Activated effector memory CD4-positive, alpha-beta T cell treated with Interleukin-2 at 50 U/mL for 16 hours (primary cell): ENCODE measurements at regions not wholly inside any gene's neighbourhood (a gene's known extent, or its start where the extent isn't known, plus 50 kb on each side); places are given as distances from the start of the nearest gene placed in this dataset.
A peak's percentile ranks its signal among the peaks of the same experiment; 100 is the strongest.
"Not testable (repeated sequence)": the region's sequence is repeated elsewhere in the genome, so short reads cannot be mapped to it uniquely, and the experiment has no call there.

Source experiments
- DNase-seq: peaks from one replicate; pipeline ENCODE4 v3.0.0-alpha.2; 2020

GRCh38 chr13:73657821-73658540, 476.2 kb downstream of the KLF12 start:
- no peak for DNase-seq

GRCh38 chr13:73656863-73657262, 477.3 kb downstream of the KLF12 start:
- no peak for DNase-seq

- no peak for DNase-seq
Measured at GRCh38 chr13:73653688-73654087, 480.5 kb downstream of the KLF12 start.

GRCh38 chr13:73647417-73647816, 486.8 kb downstream of the KLF12 start:
- DNase-seq, result no peak

DNA sequence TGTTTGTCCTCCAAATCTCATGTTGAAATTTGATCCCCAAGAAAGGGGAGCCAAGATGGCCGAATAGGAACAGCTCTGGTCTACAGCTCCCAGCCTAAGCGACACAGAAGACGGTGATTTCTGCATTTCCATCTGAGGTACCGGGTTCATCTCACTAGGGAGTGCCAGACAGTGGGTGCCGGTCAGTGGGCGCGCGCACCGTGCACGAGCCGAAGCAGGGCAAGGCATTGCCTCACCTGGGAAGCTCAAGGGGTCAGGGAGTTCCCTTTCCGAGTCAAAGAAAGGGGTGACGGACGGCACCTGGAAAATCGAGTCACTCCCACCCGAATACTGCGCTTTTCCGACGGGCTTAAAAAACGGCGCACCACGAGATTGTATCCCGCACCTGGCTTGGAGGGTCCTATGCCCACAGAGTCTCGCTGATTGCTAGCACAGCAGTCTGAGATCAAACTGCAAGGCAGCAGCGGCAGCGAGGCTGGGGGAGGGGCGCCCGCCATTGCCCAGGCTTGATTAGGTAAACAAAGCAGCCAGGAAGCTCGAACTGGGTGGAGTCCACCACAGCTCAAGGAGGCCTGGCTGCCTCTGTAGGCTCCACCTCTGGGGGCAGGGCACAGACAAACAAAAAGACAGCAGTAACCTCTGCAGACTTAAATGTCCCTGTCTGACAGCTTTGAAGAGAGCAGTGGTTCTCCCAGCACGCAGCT, 493.6 kb downstream of the KLF12 start:
- not testable (repeated sequence) for DNase-seq

DNA sequence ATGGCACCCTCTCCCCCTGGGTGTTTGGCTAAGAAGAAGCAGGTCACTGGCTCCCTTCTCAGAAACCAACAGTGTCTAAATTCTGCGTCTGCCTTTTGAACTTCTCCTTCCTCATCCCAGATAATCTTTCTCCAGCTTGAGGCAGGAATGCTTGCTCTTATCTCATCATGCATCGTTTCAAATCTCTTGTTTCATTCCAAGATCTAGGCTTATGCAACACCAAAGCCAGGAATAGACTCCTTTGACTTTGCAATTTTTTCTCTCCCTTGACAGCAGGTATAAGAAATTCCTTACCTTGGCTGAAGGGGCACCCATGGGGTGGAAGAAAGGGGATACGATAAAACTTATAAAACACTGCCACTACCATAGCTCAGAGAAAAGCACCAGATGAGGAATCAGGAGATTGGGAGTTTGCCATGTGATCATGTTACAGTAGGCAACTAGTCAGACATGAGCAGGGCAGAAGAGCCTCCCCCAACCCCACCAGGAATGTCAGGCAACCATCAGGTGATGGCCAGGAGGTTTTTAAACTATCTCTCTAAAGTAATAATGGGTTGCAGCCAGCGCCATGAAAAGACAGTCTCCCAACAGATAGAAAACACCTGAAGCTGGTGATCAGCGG, 498.9 kb downstream of the KLF12 start:
- no peak for DNase-seq

DNA sequence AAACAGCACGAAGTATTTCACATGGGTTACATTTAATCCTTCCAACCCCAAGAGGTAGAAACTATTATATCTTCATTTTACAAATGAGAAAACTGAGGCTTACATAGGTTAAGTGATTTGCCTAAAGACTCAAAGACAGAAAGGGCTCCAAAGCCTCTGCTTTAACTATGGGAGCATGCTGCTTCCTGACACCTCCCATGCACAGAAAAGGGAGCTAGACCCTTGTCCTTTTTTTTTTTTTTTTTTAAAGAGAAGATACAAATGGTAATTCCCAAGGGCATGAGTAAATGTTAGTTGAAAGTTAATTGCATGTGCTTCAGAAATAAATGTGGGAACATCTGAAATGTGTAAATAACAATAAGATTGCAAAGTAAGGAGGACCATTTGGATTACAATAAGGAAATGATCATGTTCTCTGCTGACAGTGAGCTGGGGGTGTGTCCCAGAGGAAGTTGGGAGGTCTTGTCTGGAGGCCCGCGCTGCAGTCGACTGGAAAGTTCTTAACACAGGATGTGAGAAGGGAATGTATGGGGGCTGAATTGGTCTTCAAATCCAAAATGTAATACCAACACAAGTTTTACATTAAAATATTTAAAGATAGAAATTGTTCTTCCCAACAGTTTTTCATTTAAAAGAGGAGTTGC, 500.3 kb downstream of the KLF12 start:
- DNase-seq, result no peak

DNA sequence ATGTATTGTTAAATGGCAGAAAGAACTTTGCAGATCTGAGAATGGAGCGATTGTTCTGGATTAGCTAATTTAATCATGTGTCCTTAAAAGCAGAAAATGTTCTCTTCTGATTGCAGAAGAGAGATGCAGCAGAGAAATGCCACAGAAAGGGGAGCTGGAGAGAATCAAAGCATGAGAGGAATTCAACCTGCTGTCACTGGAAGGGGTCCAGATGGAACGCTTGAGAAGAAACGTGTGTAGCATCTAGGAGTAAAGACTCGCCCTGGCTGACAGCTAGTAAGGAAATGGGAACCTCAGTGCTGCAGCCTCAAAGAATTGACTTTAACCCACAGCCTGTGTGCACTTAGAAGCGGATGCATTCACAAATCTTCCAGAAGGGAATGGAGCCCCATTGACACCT, 502.8 kb downstream of the KLF12 start:
- no peak for DNase-seq

DNA sequence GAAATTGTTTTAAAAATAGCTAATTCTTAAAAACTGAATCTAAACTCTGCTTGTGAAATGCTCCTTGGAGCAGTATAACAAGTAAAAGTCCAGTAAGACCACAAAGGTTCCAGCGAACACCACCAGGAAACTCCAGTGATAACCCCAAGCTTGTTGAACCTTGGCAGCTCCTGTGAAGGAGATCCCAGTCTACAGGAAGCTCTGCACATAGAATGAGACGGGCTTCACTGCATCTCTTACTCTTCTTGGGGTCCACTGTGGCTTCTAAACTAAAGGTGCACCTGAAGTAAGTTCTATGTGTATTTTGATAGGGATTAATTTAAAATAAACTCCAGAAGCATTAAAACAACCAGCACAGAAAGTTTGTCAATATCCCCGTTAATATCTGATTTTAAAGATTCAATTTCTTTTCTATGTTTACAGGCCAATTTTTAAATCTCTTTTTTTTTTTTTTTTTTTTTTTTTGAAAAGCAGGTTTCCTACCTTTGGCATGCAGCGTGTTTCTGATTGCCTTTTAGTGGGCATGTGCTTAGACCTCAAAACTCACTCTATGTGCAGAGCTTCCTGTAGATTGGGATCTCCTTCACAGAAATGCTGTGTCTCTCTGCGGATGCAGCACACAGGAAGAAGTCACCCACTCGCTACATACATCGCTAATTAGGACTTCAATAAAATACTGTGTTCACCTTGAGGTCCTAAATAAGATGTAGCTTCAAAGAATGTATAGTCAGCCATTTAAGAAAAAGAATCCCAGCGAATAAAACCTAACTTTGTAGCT, 508.5 kb downstream of the KLF12 start:
- DNase-seq, result peak; percentile 19

DNA sequence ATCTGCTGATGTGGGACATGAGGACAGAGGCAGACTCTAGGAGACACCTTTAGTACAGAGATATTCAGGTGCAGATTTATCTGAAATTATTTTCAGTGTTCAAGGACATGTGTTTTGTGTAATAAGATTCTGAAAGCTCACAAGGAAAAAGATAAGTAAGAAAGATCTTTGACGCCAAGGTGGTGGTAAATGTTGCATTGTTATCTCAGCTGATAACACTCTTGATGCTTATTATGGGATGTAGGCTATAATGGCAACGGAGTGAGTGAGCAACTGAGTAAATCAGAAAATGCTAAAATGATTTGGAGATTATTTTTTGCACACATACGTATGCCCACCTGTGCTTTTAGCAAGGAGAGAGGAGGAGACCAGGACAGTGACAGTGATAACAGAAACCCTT, 510.9 kb downstream of the KLF12 start:
- DNase-seq, result no peak

GRCh38 chr13:73622381-73622780, 511.8 kb downstream of the KLF12 start:
- DNase-seq, result no peak

GRCh38 chr13:73618275-73618865, 515.8 kb downstream of the KLF12 start:
- no peak for DNase-seq

DNA sequence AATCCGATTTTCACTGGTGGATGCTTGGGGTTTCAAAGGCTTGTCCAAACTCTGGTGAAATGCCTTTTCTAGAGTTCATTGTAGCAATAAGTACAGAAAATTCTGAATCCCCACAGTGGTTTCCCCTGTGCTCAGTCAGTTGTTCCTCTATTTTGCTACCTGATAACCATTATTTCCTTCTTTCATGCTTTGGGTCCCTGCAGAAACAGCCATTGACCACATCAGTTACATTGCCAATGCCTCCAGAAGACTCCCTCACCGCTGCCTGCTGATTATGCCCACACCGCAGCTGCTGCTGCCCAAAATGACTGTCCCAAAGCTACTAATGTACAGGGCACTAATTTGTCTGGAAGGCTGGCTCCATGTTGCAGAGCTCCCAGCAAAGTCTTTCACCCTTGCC, 517.3 kb downstream of the KLF12 start:
- no peak for DNase-seq

- DNase-seq, result no peak
Measured at GRCh38 chr13:73610799-73611592, 523.2 kb downstream of the KLF12 start.

GRCh38 chr13:73608711-73609485, 525.3 kb downstream of the KLF12 start:
- no peak for DNase-seq

GRCh38 chr13:73608157-73608516, 526.1 kb downstream of the KLF12 start:
- DNase-seq, result no peak

DNA sequence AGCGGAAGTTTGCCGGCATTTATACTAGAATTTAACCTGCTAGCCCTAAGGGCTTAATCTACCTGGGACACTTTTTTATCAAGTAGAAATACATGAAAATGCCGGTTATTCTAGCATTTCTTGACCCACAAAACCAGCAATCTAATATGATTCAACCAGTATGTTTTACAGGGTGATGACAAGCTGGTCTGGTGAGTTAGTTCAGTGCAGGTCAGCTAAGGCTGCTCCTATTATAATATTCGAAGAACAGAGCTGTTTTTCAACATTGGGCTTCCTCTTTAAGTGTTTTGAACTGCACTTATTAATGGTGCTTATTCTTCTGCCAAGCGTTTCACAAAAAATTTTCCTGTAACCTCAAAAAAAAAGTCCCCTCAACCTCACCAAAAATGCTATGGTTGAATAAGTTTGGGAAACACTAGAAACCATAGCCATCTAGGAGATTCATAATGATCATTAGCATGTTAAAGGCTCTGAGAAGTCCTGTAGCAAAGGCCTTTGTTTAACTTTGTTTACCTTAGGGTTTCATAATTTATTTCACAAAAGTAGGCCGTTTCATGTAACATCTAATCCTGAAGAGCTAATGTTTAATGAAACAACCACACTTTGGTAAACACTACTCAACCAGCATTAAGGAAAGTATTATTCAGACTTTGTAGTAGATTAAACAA, 526.6 kb downstream of the KLF12 start:
- DNase-seq, result no peak

DNA sequence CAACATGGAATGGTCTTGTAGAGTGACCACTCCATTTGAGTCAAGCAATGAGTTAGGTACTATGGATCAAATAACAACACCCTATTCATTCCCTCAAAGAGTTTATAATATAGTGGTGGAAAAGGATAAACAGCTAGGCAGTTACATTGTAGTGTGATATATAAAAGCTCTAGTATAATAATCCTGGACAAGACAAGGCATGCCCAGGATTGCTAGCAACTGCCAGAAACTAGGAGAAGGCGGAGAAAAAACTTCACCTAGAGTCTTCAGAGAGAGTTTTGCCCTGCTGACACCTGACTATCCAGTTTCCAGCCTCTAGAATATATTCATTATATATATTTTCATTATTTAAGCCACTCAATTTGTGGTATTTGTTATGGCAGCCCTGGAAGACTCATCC, 530.6 kb downstream of the KLF12 start:
- no peak for DNase-seq

DNA sequence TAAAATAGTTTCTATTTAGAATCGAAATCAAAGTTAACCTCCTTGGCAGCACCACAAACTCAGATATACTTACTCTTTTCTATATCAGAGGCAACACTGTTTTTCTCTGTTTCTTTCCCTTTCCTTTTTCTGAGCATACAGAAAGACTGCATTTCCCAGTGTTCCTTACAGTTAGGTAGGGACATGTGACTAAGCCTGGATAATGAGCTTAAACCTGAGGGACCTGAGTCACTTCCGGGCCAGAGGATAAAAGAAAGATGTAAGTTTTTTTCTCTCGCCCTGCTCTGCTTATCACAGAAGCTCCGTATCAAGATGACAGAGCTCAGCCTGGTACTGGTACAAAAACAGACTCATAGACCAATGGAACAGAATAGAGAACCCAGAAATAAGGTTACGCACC, 531.9 kb downstream of the KLF12 start:
- no peak for DNase-seq

DNA sequence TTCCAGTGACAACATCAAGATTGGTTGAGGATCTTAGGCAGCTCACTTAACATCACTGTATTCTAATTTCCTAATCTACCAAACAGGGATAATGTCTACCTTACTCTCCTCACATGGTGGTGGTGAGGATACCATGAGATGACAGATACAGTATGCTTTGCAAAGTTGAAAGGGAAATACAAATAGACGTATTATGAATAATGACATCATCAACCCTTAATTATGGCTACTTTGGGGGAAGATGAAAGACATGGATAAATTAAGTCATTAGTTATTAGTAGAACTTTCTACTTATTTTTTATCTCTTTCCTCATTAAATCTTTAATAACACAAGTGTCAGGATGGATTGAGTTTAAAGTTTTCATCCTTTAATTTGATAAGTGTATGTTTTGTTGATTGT, 532.5 kb downstream of the KLF12 start:
- no peak for DNase-seq
